RWPE2 (cell line): ENCODE measurements at regions not wholly inside any gene's neighbourhood (a gene's known extent, or its start where the extent isn't known, plus 50 kb on each side); places are given as distances from the start of the nearest gene placed in this dataset.

Experiments
- ATAC-seq: fragments of 200-7000 bp; cut with Tn5 transposase; 3 replicates; pipeline ENCODE4 v1.9.1; 2021; ENCODE audit warnings: low read depth
- DNase-seq: peaks from one replicate; pipeline ENCODE4 v3.0.0-alpha.2; 2020; ENCODE audit warnings: low spot score
- H3K27ac ChIP-seq: fragments of 450-650 bp; 2 replicates; pipeline ENCODE4 v1.5.1; 2017; ENCODE audit warnings: mild to moderate bottlenecking; ENCODE audit not compliant: poor library complexity, severe bottlenecking
- H3K27me3 ChIP-seq: fragments of 250-450 bp; sonication (Bioruptor Pico); 2 replicates; pipeline ENCODE4 v1.5.1; 2021; ENCODE audit warnings: mild to moderate bottlenecking, moderate library complexity; ENCODE audit not compliant: insufficient read depth, poor library complexity, severe bottlenecking
- H3K36me3 ChIP-seq: fragments of 250-450 bp; sonication (Bioruptor Pico); 2 replicates; pipeline ENCODE4 v1.5.1; 2020; ENCODE audit warnings: low read depth, mild to moderate bottlenecking, moderate library complexity
- H3K4me1 ChIP-seq: fragments of 250-450 bp; sonication (Bioruptor Pico); 2 replicates; pipeline ENCODE4 v1.5.1; 2021; ENCODE audit warnings: mild to moderate bottlenecking, moderate library complexity; ENCODE audit not compliant: insufficient read depth, poor library complexity, severe bottlenecking
- H3K4me3 ChIP-seq: fragments of 250-450 bp; sonication (Bioruptor Pico); 2 replicates; pipeline ENCODE4 v1.5.1; 2021; ENCODE audit warnings: mild to moderate bottlenecking, moderate library complexity; ENCODE audit not compliant: severe bottlenecking
- H3K9me3 ChIP-seq: fragments of 250-450 bp; sonication (Bioruptor Pico); 2 replicates; pipeline ENCODE4 v1.5.1; 2021; ENCODE audit warnings: mild to moderate bottlenecking, moderate library complexity; ENCODE audit not compliant: severe bottlenecking
- TF ChIP-seq, protein P1 (sequence below): fragments of 450-650 bp; IDR thresholded peaks from one replicate; pipeline ENCODE4 v1.5.1; 2017; ENCODE audit warnings: mild to moderate bottlenecking, moderate library complexity; ENCODE audit not compliant: poor library complexity, severe bottlenecking

DNA sequence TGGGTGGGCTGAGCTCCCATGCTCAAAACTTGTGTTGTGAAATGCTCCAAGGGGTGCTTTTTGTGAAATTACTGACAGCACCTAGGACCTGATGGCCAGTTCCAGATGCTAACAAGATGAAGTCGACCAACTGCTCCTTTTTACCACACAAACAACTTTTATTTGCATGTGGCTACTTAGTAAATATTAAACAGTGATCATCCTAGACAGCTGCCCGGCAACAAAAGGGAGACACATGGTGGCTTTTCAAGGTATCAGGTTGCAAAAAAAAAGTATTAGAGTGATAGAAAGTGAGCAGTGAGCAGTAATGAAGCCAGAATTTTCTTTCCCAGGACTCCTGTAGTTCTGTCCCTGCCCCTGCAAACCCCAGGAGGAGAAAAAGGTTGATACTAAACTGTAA is 118.5 kb downstream of the RPIA start:
- no peaks in the 10 kb centered on the region for H3K4me1 ChIP-seq
- no peak for ATAC-seq

DNA sequence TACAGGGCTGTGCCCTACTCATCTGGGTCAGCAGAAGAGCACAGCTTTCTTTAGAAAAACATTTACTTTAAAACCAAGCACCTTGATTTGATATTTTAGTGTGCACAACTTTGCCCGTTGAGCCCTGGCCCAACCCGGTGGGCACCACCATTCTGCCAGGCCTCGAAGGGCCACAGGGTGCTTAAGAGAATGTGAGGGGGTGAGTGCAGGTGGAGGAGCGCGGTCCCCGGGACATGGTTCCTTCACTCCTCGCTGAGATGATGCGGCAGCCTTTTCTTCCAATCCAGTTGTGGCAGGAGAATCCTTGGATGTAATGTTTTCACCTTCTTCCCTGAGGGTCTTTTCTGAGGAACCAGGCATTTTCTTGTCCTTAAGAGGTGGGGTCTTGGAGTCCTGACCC is 119.0 kb downstream of the RPIA start:
- no peaks in the 10 kb centered on the region for H3K36me3 ChIP-seq
- H3K4me3 ChIP-seq: no peak overlapping the region
- no peaks in the 10 kb centered on the region for H3K4me1 ChIP-seq
- no peak for DNase-seq
- no peak overlapping the region for H3K27ac ChIP-seq
- H3K27me3 ChIP-seq: no peaks in the 10 kb centered on the region
- H3K9me3 ChIP-seq: no peaks in the 10 kb centered on the region
- TF ChIP-seq, protein P1, sequence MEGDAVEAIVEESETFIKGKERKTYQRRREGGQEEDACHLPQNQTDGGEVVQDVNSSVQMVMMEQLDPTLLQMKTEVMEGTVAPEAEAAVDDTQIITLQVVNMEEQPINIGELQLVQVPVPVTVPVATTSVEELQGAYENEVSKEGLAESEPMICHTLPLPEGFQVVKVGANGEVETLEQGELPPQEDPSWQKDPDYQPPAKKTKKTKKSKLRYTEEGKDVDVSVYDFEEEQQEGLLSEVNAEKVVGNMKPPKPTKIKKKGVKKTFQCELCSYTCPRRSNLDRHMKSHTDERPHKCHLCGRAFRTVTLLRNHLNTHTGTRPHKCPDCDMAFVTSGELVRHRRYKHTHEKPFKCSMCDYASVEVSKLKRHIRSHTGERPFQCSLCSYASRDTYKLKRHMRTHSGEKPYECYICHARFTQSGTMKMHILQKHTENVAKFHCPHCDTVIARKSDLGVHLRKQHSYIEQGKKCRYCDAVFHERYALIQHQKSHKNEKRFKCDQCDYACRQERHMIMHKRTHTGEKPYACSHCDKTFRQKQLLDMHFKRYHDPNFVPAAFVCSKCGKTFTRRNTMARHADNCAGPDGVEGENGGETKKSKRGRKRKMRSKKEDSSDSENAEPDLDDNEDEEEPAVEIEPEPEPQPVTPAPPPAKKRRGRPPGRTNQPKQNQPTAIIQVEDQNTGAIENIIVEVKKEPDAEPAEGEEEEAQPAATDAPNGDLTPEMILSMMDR: no peak
- ATAC-seq: no peak

More for the DNA sequence above, 118.5 kb downstream of the RPIA start:
- no peak for DNase-seq
- Histone ChIP-seq H3K27me3 (no peaks in the 10 kb centered on the region), H3K36me3 (no peaks in the 10 kb centered on the region), H3K9me3 (no peaks in the 10 kb centered on the region), H3K27ac (no peak overlapping the region), H3K4me3 (no peak overlapping the region)
- TF ChIP-seq, protein P1: no peak

DNA sequence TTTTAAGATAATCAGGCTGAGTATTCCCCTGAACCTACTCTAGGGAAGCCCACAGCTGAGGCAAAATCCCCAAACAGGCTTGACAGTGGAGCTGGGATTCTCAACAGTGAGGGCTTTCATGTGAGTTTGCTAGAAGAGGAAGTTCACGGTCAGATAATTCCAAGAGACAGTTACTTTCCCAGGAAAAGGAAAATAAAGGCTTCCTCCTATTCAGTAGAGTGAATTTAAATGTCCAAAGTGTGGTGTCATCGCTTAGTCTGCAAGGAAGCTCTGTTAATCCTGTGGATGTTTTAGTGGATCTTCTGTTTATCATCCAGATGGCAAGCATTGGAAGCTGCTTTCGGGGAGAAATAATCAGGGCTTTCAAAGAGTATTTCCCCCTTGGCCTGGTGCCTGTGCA is 119.8 kb downstream of the RPIA start:
- no peak for ATAC-seq
- Histone ChIP-seq H3K4me3 (no peak overlapping the region), H3K9me3 (no peaks in the 10 kb centered on the region), H3K36me3 (no peaks in the 10 kb centered on the region), H3K27me3 (no peaks in the 10 kb centered on the region), H3K27ac (no peak overlapping the region), H3K4me1 (no peaks in the 10 kb centered on the region)
- TF ChIP-seq, protein P1: no peak
- DNase-seq: no peak

DNA sequence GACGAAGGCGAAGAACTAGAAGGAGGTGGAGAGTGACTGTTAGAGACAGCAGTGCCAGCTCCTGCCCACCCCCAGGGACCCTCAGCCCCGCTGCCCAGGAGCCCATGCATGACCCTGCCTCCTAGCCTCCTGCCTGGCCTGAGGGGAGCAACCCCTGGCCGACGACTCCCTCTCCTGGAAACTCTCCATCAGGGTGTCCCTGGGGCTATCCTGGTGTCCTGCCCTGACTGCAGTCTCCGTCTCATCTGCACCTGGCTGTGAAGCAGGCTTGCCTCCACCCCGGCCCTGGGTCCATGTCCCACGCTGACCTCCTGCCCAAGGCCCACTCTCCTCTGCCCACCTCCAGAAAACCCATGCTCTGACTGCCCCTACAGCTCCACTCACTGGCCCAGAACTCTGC is 120.2 kb downstream of the RPIA start:
- TF ChIP-seq, protein P1: no peak
- Histone ChIP-seq H3K4me3 (no peak overlapping the region), H3K27ac (no peak overlapping the region), H3K9me3 (no peaks in the 10 kb centered on the region), H3K36me3 (no peaks in the 10 kb centered on the region), H3K27me3 (no peaks in the 10 kb centered on the region), H3K4me1 (no peaks in the 10 kb centered on the region)
- no peak for DNase-seq
- no peak for ATAC-seq

DNA sequence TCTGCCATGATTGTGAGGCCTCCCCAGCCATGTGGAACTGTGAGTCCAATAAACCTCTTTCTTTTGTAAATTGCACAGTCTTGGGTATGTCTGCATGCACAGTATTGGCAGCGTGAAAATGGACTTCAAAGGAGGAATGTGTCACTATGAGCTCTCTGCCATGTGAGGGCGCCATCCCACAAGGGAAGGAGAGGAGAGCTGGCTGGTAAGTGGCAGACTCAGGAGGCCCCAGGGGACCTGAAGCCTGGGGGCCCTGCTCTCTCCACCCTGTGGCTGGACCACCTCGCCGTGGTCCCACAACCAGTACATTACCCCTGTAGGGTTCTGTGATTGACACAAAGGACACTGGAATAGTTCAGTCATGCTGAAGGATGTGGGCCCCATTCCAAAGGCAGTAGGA is 122.1 kb downstream of the RPIA start:
- TF ChIP-seq, protein P1: no peak
- no peaks in the 10 kb centered on the region for H3K27me3 ChIP-seq
- no peak overlapping the region for H3K27ac ChIP-seq
- DNase-seq (no peak), ATAC-seq (no peak)
- H3K9me3 ChIP-seq: no peaks in the 10 kb centered on the region
- no peaks in the 10 kb centered on the region for H3K36me3 ChIP-seq
- H3K4me3 ChIP-seq: no peak overlapping the region
- peaks cover 7% of the 10 kb centered on the region for H3K4me1 ChIP-seq
